Type B pancreatic cell (in vitro differentiated cells): ENCODE measurements at regions not wholly inside any gene's neighbourhood (a gene's known extent, or its start where the extent isn't known, plus 50 kb on each side); places are given as distances from the start of the nearest gene placed in this dataset.

Experiments
- DNase-seq: peaks from one replicate; pipeline ENCODE4 v3.0.0; 2021; ENCODE audit warnings: mixed read lengths; ENCODE audit not compliant: unreplicated experiment; ENCODE audit errors: extremely low spot score
- H3K27ac Mint-ChIP-seq: 2 replicates; pipeline ENCODE4 v1.8.0; 2021; ENCODE audit warnings: mild to moderate bottlenecking, mixed read lengths
- H3K27me3 Mint-ChIP-seq: 2 replicates; pipeline ENCODE4 v1.8.0; 2021; ENCODE audit warnings: mixed read lengths
- H3K36me3 Mint-ChIP-seq: 2 replicates; pipeline ENCODE4 v1.8.0; 2021; ENCODE audit warnings: mixed read lengths
- H3K4me1 Mint-ChIP-seq: one replicate; pipeline ENCODE4 v1.8.0; 2021; ENCODE audit warnings: mixed read lengths; ENCODE audit not compliant: unreplicated experiment
- H3K4me3 Mint-ChIP-seq: 2 replicates; pipeline ENCODE4 v1.8.0; 2021; ENCODE audit warnings: mild to moderate bottlenecking, mixed read lengths
- H3K9me3 Mint-ChIP-seq: 2 replicates; pipeline ENCODE4 v1.8.0; 2021; ENCODE audit warnings: mixed read lengths
- CTCF ChIP-seq: fragments of 200-600 bp; sonication (generic); conservative IDR thresholded peaks from 2 replicates; pipeline ENCODE4 v1.5.0; 2021; ENCODE audit warnings: antibody characterized with exemption, mild to moderate bottlenecking

GRCh38 chr16:86248310-86248905, 261.9 kb upstream of the FOXF1 start:
- Mint-ChIP-seq H3K27ac (no peak overlapping the region), H3K4me1 (peaks cover 6% of the 10 kb centered on the region), H3K27me3 (peaks cover 61% of the 10 kb centered on the region), H3K4me3 (no peak overlapping the region), H3K9me3 (no peaks in the 10 kb centered on the region), H3K36me3 (no peaks in the 10 kb centered on the region)
- no peak for DNase-seq
- no peak for TF ChIP-seq CTCF

GRCh38 chr16:86249631-86250030, 260.7 kb upstream of the FOXF1 start:
- Mint-ChIP-seq H3K4me1 (no peaks in the 10 kb centered on the region), H3K9me3 (no peaks in the 10 kb centered on the region)
- TF ChIP-seq CTCF, result no peak

GRCh38 chr16:86251682-86252081, 258.6 kb upstream of the FOXF1 start:
- Mint-ChIP-seq H3K27ac (no peak overlapping the region), H3K36me3 (no peaks in the 10 kb centered on the region), H3K4me3 (no peak overlapping the region), H3K27me3 (peaks cover 58% of the 10 kb centered on the region), H3K9me3 (peaks cover 8% of the 10 kb centered on the region), H3K4me1 (no peaks in the 10 kb centered on the region)
- DNase-seq, result no peak
- no peak for TF ChIP-seq CTCF

More at GRCh38 chr16:86249631-86250030, 260.7 kb upstream of the FOXF1 start:
- no peak for DNase-seq
- Mint-ChIP-seq H3K27me3 (peaks cover 56% of the 10 kb centered on the region), H3K27ac (no peak overlapping the region), H3K36me3 (no peaks in the 10 kb centered on the region), H3K4me3 (no peak overlapping the region)

- Mint-ChIP-seq H3K27me3 (peaks cover 56% of the 10 kb centered on the region), H3K4me1 (no peaks in the 10 kb centered on the region), H3K9me3 (peaks cover 8% of the 10 kb centered on the region), H3K4me3 (no peak overlapping the region), H3K36me3 (no peaks in the 10 kb centered on the region), H3K27ac (no peak overlapping the region)
- DNase-seq, result no peak
- peak; percentile 69 for TF ChIP-seq CTCF
These were observed 257.7 kb upstream of the FOXF1 start for GRCh38 chr16:86252596-86252995.

GRCh38 chr16:86255966-86256365, 254.4 kb upstream of the FOXF1 start:
- peaks cover 8% of the 10 kb centered on the region for H3K9me3 Mint-ChIP-seq

More at GRCh38 chr16:86255966-86256365, 254.4 kb upstream of the FOXF1 start:
- peaks cover 52% of the 10 kb centered on the region for H3K27me3 Mint-ChIP-seq
- no peak for DNase-seq
- H3K4me3 Mint-ChIP-seq, result no peak overlapping the region
- no peak overlapping the region for H3K27ac Mint-ChIP-seq
- no peaks in the 10 kb centered on the region for H3K36me3 Mint-ChIP-seq
- H3K4me1 Mint-ChIP-seq, result no peaks in the 10 kb centered on the region
- no peak for TF ChIP-seq CTCF
